GM12892 (cell line): ENCODE measurements at regions not wholly inside any gene's neighbourhood (a gene's known extent, or its start where the extent isn't known, plus 50 kb on each side); places are given as distances from the start of the nearest gene placed in this dataset.
A peak's percentile ranks its signal among the peaks of the same experiment; 100 is the strongest.

Experiments used
- DNase-seq: peaks from one replicate; pipeline ENCODE4 v3.0.0; 2011; ENCODE audit not compliant: insufficient read length
- FAIRE-seq: peaks from 2 replicates; lab custom pipeline; 2011; peaks lifted over from hg19 to GRCh38; lab: Jason Lieb, UNC
- POLR2A ChIP-seq: IDR thresholded peaks from 2 replicates; pipeline ENCODE4 v1.6.1; 2011; ENCODE audit warnings: low read depth, low read length, control low read depth
- POLR2AphosphoS5 ChIP-seq: IDR thresholded peaks from 2 replicates; pipeline ENCODE4 v1.6.1; 2011; ENCODE audit warnings: low read depth, low read length, control low read depth
- TAF1 ChIP-seq: IDR thresholded peaks from 2 replicates; pipeline ENCODE4 v1.6.1; 2011; ENCODE audit warnings: low read depth, mild to moderate bottlenecking, control low read depth, low read length, borderline replicate concordance

DNA sequence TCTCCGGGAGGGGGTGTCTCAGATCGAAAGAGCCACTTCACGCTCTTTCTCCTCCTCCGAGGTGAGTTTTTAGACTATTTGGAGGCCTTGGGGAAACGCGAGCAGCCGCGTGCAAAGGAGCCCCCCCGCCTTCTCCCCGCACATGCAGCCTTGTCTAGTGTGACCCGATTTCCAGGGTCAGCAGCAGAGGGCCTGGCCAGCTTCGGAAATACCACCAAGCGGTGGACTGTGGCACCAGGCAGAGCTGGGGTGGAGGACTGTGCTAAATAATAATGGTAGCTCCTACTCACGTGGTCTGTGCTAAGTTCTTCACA, 79.3 kb upstream of the BCOR start:
- TF ChIP-seq POLR2A (no peak), POLR2AphosphoS5 (no peak), TAF1 (no peak)
- no peak for DNase-seq
- no peak for FAIRE-seq

DNA sequence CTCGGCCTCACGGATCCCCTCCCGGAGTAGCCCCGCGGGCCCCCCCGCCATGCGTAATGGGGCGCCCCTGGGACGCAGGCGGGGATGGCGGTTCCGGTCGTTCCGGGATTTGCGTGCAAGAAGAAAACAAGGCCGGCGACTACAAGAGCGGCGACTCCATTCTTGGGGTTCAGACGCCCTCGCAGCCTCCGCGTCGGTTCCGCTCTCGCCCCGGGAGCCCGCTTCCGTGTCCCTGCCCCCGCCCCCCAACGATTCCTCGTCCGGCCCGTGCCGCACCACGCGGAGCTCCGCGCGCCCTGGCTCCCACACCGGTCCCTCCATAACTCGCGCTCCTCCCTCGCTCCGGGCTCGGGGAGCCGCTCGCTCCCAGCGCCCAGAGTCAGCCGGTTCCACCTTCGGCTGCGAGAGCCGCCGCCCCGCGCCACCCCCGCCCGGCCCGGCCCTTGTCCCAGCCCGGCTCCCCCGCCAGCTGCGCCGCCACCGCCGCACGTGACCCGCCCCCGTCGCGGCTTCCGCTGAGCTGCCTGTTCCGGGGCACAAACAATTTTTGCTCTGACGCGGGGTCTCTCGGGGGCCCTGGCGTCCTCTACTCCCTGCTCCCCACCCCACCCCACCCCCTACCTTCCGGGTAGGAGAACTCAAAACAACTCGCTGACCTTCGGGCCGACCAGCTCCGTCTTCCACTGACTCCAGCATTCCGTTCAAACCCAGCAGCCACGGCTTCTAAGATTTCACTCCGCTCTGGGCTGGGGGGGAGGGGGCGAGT, 78.8 kb upstream of the BCOR start:
- TF ChIP-seq POLR2A (peak; percentile 15; the same call in 1 of the 2 replicates), TAF1 (no peak)
- DNase-seq (no peak), FAIRE-seq (peak; percentile 17)

DNA sequence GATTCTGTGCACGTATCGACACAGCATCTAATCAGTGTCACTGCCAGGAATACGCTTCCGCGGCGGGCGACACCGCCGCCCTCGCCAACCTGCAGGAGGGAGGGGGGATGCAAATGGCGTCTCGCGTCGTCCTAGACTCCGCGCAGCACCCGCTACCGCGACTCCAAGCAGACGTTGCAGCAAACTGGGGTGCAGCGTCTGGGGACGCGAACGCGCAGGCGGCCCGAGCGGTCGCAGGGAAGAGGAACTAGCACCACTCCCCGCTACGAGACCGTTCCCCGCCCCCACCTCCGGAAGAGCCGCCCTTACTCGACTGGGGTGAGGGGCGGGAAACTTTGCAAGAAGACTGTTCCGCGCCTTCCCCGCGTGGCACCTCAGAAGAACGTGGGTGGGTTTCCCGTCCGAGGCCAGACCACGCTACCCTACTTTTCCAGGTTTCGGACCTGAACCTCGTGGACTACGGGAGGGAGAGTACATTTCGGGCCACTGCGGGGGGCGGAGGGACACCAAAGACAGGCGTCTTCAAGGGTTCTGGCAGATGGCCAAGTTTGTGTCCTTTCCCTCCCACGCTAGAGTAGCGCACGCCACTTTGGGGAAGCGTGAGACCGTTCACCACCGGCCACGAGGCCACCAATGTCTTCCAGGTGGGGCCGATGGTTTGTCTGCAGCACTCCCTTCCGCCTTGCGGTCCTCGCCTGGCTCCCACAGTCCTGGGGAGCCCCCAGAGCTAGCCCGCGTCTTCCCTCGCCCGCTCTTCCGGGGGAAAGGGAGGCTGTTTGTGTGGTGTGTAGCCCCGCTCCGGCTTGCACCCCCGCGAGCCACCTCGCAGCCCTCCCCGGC, 78.0 kb upstream of the BCOR start:
- TF ChIP-seq POLR2AphosphoS5 (peak; percentile 86), POLR2A (peak; percentile 78), TAF1 (peak; percentile 53; the same call in 1 of the 2 replicates)
- DNase-seq (no peak), FAIRE-seq (peak; percentile 93)

DNA sequence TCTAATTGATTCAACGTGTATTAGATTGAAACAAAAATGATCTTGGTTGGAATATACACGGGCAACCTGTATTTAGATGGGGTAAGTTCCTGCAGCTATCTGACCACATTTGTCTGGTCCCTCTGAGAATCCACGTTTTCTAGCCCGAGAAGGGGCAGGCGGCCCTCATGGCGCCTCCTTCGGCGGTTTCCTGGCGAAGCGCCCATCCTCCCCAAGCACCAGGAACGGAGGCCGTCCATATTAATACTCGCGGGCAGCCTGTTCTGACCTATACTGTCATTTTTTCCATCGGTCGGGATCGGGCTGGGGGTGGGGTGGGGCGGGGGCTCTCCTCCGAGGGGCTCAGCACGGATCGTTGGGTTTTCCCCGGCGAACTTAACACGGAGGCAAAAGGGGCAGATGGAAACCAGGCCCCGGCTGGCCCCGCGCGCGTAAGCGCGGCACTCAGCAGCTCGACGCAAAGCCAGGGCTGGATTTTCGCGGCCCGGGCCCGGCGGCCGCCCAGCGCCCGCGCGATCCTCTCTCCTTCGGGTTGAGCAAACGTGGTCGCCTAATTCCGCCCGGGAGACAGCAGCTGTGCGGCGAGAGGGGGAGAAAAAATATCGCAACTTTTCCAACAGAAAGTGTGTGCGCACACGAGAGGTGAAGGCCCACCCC, 77.2 kb upstream of the BCOR start:
- FAIRE-seq (no peak), DNase-seq (no peak)
- TF ChIP-seq POLR2AphosphoS5 = no peak
- TF ChIP-seq TAF1 = no peak
- TF ChIP-seq POLR2A = no peak

DNA sequence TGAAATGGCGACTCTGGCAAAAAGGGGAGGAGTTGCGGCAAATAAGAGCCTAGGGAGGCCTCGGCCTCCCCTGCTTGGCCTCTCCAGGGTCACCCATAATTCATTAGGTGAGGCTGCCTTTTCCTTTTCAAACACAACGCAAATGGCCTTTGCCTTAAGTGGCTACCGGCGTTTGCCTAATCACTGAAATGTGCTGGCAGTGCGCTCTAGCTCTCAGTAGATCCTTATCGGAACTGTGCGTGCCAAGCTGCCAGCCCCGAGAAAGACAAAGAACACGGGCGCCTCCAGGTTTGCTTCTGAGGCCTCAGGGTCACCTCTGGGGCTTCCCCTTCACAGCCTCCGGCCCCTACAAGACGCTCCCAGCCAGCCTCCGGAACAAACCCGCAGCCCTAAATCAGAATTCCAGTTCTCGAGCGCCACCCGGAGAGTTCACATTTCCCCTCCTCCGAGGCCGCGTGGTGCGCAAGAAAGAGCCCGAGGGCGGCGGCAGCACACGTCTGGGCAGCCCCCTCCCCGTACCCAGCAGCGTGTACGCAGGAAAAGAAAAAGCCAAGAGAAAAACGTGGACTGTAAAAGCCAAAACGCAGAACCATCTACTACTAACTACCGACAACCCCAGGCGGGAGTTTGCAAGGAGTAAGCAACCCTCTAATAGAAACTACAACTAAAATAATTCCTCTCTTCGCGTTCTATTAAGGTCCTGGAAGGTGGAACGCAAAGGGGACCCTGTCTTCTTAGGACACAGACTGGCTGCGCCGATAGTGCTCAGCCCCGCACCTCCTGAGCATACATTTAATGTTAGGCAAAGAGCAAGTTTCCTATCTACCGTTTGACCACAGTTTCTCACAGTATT, 76.5 kb upstream of the BCOR start:
- TF ChIP-seq POLR2A (no peak; the same call in 1 of the 2 replicates), TAF1 (no peak), POLR2AphosphoS5 (no peak)
- FAIRE-seq (no peak), DNase-seq (no peak)

DNA sequence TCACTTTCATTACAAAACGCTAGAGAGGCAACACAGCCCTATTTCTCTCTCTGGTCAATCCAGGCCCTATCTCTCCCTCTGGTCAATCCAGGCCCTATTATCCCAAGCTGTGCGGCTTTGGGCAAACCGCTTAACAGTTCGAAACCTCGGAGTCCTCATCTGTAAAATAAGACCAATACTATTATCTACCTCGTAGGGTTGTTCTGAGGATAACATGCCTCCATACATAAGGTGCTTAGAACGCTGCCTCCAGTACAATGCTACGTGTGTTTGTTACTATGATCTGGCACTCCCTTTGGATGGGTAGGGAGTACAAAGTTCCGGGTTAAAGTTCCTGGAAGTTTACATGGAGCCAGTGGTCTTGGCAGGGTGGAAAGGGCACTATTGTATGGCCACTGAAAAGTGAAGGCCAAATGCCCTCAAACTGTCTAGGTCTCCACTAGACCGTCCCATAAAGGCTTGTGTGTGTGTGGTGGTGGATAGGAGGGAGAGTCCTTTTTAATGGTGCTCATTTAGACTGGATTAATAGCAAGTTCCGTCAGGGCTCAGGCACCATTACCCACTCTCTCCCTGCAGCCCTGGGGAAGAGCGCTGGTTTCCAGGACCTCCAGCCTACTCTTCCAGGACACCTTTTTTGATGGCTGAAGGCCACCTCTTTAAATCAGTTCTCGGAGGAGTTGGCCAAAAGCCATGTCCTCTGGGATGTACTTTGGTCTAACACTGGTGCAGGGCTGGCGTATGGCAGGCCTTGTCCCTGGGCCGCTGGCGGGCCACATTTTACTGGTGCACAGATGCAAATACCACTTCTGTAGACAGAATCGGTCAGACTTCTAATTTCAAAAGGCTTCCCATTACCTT, 75.6 kb upstream of the BCOR start:
- no peak for TF ChIP-seq POLR2AphosphoS5
- TF ChIP-seq TAF1 = no peak
- no peak for TF ChIP-seq POLR2A
- no peak for DNase-seq
- no peak for FAIRE-seq

DNA sequence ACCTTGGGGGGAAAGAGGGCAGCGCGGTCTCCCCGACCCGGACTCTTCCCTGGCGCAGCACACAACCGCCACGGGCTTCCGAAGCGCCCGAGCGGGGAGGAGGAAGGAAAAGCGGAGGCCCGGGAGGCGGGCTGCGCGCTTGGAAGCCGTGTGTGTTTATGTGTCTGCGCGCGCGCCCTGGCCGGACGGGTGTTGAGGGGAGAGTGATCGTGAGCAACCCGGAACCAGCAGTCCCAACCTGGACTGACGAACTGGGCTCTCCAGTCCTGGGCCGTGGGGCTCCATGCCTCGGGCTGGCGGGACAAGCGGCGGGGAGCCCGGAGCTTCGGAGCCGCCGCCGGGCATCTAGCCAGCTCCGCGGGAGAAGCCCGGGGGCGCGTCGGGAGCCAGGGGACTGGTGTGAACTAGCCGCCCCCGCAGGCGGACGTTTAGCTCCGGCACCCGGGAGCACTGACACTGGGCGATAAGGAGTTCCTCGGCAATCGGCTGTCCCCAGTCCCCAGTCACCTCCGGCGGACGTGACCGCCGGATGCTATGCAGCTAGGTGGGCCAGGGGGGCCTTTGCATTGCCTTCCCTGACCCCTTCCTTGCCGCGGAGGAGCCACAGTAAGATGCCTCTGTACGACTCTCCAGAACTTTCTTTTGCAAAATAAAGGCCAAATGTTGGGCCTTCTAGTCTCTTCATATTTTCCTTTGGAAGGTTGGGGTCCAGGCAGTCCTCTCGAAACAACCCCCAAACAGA, 74.8 kb upstream of the BCOR start:
- FAIRE-seq (peak; percentile 40), DNase-seq (no peak)
- TF ChIP-seq TAF1 (no peak), POLR2A (no peak)

DNA sequence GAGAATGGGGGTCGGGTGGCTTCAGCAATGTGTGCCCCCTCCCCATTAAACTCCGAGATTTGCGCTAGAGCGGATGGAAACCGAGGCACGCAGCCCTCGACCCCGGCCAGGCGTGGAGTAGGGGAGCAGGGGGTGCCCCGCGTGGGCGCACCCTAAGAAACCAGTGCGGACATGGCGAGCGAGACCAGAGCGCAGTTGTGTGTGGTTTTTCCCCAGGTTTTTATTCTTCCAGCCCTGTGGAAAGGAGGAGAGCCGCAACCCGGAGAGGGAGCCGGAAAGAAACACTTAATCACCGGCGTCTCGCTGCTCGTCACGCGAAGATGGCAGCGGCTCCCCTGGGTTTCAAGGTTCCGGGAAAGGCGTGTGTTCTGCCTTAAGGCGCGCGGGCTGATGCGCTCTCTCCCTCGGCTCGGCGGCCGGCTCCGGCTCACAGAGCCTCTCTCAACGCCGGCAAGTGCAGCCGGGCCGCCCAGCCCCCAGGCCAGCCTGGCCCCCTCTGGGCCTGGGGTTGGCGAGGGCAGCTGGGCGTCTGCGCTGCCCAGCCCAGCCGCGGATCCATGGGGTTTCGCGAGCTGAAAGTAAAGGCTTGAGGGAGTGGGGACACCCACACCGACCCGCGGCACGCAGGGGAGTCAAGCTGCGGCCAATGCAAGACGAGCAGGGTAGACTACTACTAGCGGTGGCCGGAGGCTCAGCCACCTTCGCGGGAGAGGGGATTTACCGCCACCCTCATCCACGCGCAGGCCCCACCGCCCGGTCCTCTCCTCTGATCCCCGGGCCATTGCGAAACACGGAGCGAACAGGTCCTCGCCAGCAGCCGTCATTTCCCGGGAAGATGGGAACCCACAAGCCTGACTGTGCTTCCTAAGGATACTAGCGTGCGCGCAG, 74.0 kb upstream of the BCOR start:
- DNase-seq (no peak), FAIRE-seq (peak; percentile 66)
- TF ChIP-seq POLR2A = no peak
- no peak for TF ChIP-seq POLR2AphosphoS5
- no peak for TF ChIP-seq TAF1
